Suprapubic skin (tissue), 3 donors: ENCODE measurements at regions not wholly inside any gene's neighbourhood (a gene's known extent, or its start where the extent isn't known, plus 50 kb on each side); places are given as distances from the start of the nearest gene placed in this dataset.

Experiments used
- EP300 ChIP-seq: sonication (generic); formaldehyde crosslinking; IDR thresholded peaks from one replicate; pipeline ENCODE4 v1.6.1; 2017; ENCODE audit warnings: antibody characterized with exemption
- TF ChIP-seq, protein P1 (sequence below), 2 donors: fragments of 200-600 bp in 1 of 2; fragments of 450-650 bp in 1 of 2; sonication (generic) in 1 of 2; IDR thresholded peaks; one replicate each; pipeline ENCODE4 v1.5.1; 2016 to 2019; ENCODE audit warnings: antibody characterized with exemption in 2 of 2, mild to moderate bottlenecking in 1 of 2, moderate library complexity in 1 of 2

DNA sequence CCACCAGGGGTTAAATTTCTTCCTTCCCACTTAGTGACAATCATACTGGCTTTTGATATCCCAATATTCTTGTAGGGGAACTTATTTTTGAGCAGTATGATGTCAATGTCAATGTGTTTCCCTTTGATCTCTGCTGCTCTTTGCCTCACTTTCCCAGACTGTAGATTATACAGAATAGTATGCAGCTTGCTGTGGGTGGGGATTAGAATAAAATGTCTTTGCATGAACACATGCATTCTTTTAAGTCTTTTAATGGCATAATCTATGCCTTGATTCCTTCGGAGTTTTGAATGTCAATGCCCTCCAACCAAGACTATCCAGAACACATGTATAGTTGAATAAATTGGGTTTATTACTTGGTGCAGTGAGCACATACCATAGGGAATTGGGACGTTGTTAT is 125.5 kb downstream of the IL20RB start:
- TF ChIP-seq, protein P1, sequence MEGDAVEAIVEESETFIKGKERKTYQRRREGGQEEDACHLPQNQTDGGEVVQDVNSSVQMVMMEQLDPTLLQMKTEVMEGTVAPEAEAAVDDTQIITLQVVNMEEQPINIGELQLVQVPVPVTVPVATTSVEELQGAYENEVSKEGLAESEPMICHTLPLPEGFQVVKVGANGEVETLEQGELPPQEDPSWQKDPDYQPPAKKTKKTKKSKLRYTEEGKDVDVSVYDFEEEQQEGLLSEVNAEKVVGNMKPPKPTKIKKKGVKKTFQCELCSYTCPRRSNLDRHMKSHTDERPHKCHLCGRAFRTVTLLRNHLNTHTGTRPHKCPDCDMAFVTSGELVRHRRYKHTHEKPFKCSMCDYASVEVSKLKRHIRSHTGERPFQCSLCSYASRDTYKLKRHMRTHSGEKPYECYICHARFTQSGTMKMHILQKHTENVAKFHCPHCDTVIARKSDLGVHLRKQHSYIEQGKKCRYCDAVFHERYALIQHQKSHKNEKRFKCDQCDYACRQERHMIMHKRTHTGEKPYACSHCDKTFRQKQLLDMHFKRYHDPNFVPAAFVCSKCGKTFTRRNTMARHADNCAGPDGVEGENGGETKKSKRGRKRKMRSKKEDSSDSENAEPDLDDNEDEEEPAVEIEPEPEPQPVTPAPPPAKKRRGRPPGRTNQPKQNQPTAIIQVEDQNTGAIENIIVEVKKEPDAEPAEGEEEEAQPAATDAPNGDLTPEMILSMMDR (IDR thresholded peaks at IDR 0.05) = no peak
- TF ChIP-seq EP300 = no peak
